KMS-11 (cell line): ENCODE measurements at regions not wholly inside any gene's neighbourhood (a gene's known extent, or its start where the extent isn't known, plus 50 kb on each side); places are given as distances from the start of the nearest gene placed in this dataset.

Source experiments
- H2AFZ ChIP-seq: fragments of 200-600 bp; sonication (generic); 2 replicates; pipeline ENCODE4 v1.6.1; 2016; ENCODE audit warnings: antibody characterized with exemption, mixed run types, low read depth
- H3K27ac ChIP-seq: fragments of 200-600 bp; sonication (generic); 2 replicates; pipeline ENCODE4 v1.6.1; 2016; ENCODE audit warnings: mild to moderate bottlenecking, mixed run types
- H3K27me3 ChIP-seq: fragments of 200-600 bp; sonication (generic); 2 replicates; pipeline ENCODE4 v1.6.1; 2017; ENCODE audit warnings: mild to moderate bottlenecking, low read depth, mixed run types, moderate library complexity; ENCODE audit not compliant: insufficient read depth
- H3K36me3 ChIP-seq: fragments of 200-600 bp; sonication (generic); 2 replicates; pipeline ENCODE4 v1.6.1; 2017; ENCODE audit warnings: mild to moderate bottlenecking, mixed run types; ENCODE audit not compliant: insufficient read depth
- H3K4me1 ChIP-seq: fragments of 200-600 bp; sonication (generic); 2 replicates; pipeline ENCODE4 v1.6.1; 2016; ENCODE audit warnings: mild to moderate bottlenecking, low read depth, mixed run types; ENCODE audit not compliant: poor library complexity, severe bottlenecking
- H3K4me2 ChIP-seq: fragments of 200-600 bp; sonication (generic); 2 replicates; pipeline ENCODE4 v1.7.0; 2016; ENCODE audit warnings: mild to moderate bottlenecking, mixed run types
- H3K4me3 ChIP-seq: fragments of 200-600 bp; sonication (generic); IDR thresholded peaks from 2 replicates; pipeline ENCODE4 v1.6.1; 2017; ENCODE audit warnings: low read depth, low read length, mixed read lengths; ENCODE audit not compliant: insufficient read depth
- H3K79me2 ChIP-seq: fragments of 200-600 bp; sonication (generic); 2 replicates; pipeline ENCODE4 v1.6.1; 2016; ENCODE audit warnings: low read depth, mixed run types; ENCODE audit not compliant: insufficient read depth
- H3K9ac ChIP-seq: fragments of 200-600 bp; sonication (generic); 2 replicates; pipeline ENCODE4 v1.6.1; 2016; ENCODE audit warnings: mild to moderate bottlenecking, mixed run types
- H4K20me1 ChIP-seq: fragments of 200-600 bp; sonication (generic); 2 replicates; pipeline ENCODE4 v1.6.1; 2016; ENCODE audit warnings: mild to moderate bottlenecking, mixed run types; ENCODE audit not compliant: insufficient read depth
- TF ChIP-seq, protein P1 (sequence below): fragments of 200-600 bp; sonication (generic); conservative IDR thresholded peaks from 2 replicates; pipeline ENCODE4 v1.6.1; 2017; ENCODE audit warnings: low read depth, mild to moderate bottlenecking, antibody characterized with exemption, low read length, moderate library complexity, mixed read lengths

DNA sequence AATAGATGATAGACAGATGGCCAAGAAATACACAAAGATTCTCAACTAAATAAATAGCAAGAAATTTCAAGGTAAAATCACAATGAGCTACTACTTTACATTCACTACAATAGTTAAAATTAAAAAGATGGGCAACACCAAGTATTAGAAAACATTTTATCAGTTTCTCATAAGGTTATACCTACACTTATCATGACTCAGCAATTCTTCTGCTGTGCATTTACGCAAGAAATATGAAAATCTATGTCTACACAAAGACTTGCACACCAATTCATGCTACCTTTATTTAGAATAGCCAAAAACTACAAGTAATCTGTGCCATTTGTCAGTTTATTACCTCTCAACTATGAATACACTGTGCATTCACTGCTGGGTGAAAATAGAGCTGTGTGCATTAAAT, 937.4 kb upstream of the NRXN1 start:
- Histone ChIP-seq H4K20me1 (no peaks in the 10 kb centered on the region), H3K4me1 (no peaks in the 10 kb centered on the region), H3K27me3 (no peaks in the 10 kb centered on the region), H2AFZ (no peak overlapping the region), H3K4me2 (no peak overlapping the region), H3K79me2 (no peaks in the 10 kb centered on the region), H3K9ac (no peak overlapping the region), H3K27ac (no peak overlapping the region), H3K36me3 (no peaks in the 10 kb centered on the region), H3K4me3 (no peak overlapping the region)
- TF ChIP-seq, protein P1, sequence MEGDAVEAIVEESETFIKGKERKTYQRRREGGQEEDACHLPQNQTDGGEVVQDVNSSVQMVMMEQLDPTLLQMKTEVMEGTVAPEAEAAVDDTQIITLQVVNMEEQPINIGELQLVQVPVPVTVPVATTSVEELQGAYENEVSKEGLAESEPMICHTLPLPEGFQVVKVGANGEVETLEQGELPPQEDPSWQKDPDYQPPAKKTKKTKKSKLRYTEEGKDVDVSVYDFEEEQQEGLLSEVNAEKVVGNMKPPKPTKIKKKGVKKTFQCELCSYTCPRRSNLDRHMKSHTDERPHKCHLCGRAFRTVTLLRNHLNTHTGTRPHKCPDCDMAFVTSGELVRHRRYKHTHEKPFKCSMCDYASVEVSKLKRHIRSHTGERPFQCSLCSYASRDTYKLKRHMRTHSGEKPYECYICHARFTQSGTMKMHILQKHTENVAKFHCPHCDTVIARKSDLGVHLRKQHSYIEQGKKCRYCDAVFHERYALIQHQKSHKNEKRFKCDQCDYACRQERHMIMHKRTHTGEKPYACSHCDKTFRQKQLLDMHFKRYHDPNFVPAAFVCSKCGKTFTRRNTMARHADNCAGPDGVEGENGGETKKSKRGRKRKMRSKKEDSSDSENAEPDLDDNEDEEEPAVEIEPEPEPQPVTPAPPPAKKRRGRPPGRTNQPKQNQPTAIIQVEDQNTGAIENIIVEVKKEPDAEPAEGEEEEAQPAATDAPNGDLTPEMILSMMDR = no peak

DNA sequence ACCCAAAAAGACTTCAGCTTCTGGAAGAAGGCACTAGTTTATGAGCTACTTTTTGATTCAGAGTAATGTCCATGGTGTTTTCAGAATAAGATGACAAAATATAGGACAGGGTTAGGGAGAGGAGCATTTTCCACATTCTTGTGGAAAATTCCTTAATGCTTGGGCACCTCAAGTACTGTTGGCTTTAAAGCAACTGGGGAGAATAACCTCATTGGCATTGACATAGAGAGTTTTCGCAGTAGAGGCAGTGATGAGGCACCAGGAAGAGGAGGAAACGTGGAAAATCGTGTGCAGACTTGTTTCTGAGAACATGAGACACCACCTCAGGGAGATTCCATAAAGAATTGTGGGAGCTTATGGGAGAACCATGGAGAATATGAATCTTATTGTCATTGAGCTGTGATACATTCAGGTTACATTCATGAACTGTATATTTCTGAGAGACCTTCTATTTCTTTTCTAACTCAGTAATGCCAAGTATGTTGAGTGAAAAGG, 929.0 kb upstream of the NRXN1 start:
- no peaks in the 10 kb centered on the region for H3K79me2 ChIP-seq
- no peak overlapping the region for H3K4me2 ChIP-seq
- no peaks in the 10 kb centered on the region for H3K27me3 ChIP-seq
- H3K9ac ChIP-seq = no peak overlapping the region
- H4K20me1 ChIP-seq = no peaks in the 10 kb centered on the region
- no peak overlapping the region for H3K27ac ChIP-seq
- TF ChIP-seq, protein P1 = no peak
- no peak overlapping the region for H3K4me3 ChIP-seq
- H3K36me3 ChIP-seq = no peaks in the 10 kb centered on the region
- no peaks in the 10 kb centered on the region for H3K4me1 ChIP-seq
- H2AFZ ChIP-seq = no peak overlapping the region

DNA sequence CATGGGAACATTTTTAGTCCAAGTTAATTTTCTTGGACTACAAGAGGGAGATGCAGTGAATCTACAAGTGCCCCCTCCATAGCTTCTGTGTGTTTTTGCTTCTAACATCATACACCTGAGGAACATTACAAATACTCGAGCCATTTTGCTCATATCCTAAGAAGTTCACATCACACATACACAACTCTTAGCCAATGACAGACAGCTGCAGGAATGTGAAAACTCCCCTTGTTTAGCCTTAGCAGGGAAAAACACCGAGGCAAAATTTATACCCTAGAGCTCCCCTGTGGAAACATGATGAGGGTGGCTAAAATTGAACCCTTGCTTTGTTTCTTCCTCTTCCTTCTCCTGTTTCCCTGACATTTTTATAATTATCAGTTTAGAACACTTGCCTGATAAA, 928.3 kb upstream of the NRXN1 start:
- no peaks in the 10 kb centered on the region for H3K4me1 ChIP-seq
- H3K79me2 ChIP-seq = no peaks in the 10 kb centered on the region
- no peak overlapping the region for H3K4me2 ChIP-seq
- no peaks in the 10 kb centered on the region for H4K20me1 ChIP-seq
- TF ChIP-seq, protein P1 = no peak
- H2AFZ ChIP-seq = no peak overlapping the region
- H3K4me3 ChIP-seq = no peak overlapping the region
- no peaks in the 10 kb centered on the region for H3K36me3 ChIP-seq
- H3K9ac ChIP-seq = no peak overlapping the region
- no peaks in the 10 kb centered on the region for H3K27me3 ChIP-seq
- no peak overlapping the region for H3K27ac ChIP-seq

DNA sequence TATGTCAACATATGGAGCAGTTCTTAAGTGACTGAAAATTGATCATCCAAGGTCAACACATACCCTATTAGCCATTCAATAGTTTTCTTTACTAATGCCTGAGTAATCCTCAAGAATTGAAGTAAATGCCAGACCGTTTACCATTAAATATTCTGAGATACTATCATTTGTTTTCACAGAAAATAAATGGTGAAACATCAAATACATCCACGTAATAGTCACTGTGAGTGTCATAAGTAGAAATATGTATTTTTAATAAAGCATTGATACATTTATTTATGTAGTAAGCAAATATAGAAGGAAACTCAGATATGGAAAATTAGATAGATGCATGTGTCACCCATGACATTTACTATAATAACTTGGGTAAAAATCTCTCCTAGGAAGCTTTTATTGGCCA, 927.8 kb upstream of the NRXN1 start:
- no peak overlapping the region for H3K4me2 ChIP-seq
- no peak overlapping the region for H3K27ac ChIP-seq
- H3K4me1 ChIP-seq = no peaks in the 10 kb centered on the region
- H3K9ac ChIP-seq = no peak overlapping the region
- H3K36me3 ChIP-seq = no peaks in the 10 kb centered on the region
- TF ChIP-seq, protein P1 = no peak
- H4K20me1 ChIP-seq = no peaks in the 10 kb centered on the region
- H2AFZ ChIP-seq = no peak overlapping the region
- H3K27me3 ChIP-seq = no peaks in the 10 kb centered on the region
- H3K4me3 ChIP-seq = no peak overlapping the region
- no peaks in the 10 kb centered on the region for H3K79me2 ChIP-seq
